HEK293 (cell line): ENCODE measurements at regions not wholly inside any gene's neighbourhood (a gene's known extent, or its start where the extent isn't known, plus 50 kb on each side); places are given as distances from the start of the nearest gene placed in this dataset.

Source experiments
- ZBTB8A ChIP-seq: fragments of 450-650 bp; formaldehyde crosslinking; IDR thresholded peaks from 2 replicates; pipeline ENCODE4 v1.5.1; 2016; ENCODE audit warnings: missing biosample characterization, missing genetic modification characterization
- ZNF24 ChIP-seq: fragments of 450-650 bp; formaldehyde crosslinking; IDR thresholded peaks from 2 replicates; pipeline ENCODE4 v1.5.1; 2016; ENCODE audit warnings: missing biosample characterization, missing genetic modification characterization
- ZNF510 ChIP-seq: fragments of 450-650 bp; formaldehyde crosslinking; IDR thresholded peaks from 2 replicates; pipeline ENCODE4 v1.5.1; 2018; ENCODE audit warnings: mild to moderate bottlenecking, missing genetic modification characterization, missing biosample characterization; ENCODE audit not compliant: insufficient replicate concordance
- TF ChIP-seq, protein P1 (sequence below): fragments of 450-650 bp; formaldehyde crosslinking; IDR thresholded peaks from 2 replicates; pipeline ENCODE4 v1.5.1; 2016; ENCODE audit warnings: missing biosample characterization, missing genetic modification characterization
- TF ChIP-seq, protein P2 (sequence below): fragments of 450-650 bp; formaldehyde crosslinking; IDR thresholded peaks from 2 replicates; pipeline ENCODE4 v1.5.1; 2016; ENCODE audit warnings: missing biosample characterization, missing genetic modification characterization
- TF ChIP-seq, protein P3 (sequence below): fragments of 450-650 bp; formaldehyde crosslinking; IDR thresholded peaks from 2 replicates; pipeline ENCODE4 v1.5.1; 2016; ENCODE audit warnings: missing biosample characterization, missing genetic modification characterization
- TF ChIP-seq, protein P4 (sequence below): IDR thresholded peaks from 2 replicates; pipeline ENCODE4 v1.6.1; 2011; ENCODE audit warnings: mild to moderate bottlenecking, low read depth, low read length, borderline replicate concordance
- TF ChIP-seq, protein P5 (sequence below): sonication (generic); formaldehyde crosslinking; IDR thresholded peaks from 2 replicates; pipeline ENCODE4 v1.8.1; 2022; ENCODE audit warnings: mild to moderate bottlenecking, moderate library complexity, missing genetic modification reagents

DNA sequence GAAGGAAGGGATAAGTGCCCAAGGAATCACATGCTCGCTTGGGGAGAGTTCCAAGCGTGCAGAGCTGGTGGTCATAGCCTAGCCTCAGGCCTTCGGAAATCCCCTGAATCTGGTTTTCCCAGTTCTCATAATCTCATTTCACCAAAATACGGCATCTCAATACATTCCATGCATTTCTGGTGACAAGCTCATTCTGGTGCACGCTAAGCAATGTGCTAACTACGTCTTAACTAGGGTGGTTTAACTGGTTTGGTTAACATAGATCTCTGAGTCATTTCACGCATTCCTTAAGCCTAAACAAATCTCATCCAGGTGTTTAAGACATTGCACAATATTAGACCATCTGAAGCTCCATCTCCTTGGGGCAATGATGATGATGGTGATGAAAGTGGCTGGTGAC lies 72.9 kb upstream of the STEAP1B start:
- TF ChIP-seq, protein P1, sequence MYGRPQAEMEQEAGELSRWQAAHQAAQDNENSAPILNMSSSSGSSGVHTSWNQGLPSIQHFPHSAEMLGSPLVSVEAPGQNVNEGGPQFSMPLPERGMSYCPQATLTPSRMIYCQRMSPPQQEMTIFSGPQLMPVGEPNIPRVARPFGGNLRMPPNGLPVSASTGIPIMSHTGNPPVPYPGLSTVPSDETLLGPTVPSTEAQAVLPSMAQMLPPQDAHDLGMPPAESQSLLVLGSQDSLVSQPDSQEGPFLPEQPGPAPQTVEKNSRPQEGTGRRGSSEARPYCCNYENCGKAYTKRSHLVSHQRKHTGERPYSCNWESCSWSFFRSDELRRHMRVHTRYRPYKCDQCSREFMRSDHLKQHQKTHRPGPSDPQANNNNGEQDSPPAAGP (tag by site-specific recombination): no peak
- TF ChIP-seq ZBTB8A (tag by site-specific recombination) (no peak), ZNF510 (tag by site-specific recombination) (no peak), ZNF24 (tag by site-specific recombination) (no peak)
- TF ChIP-seq, protein P2, sequence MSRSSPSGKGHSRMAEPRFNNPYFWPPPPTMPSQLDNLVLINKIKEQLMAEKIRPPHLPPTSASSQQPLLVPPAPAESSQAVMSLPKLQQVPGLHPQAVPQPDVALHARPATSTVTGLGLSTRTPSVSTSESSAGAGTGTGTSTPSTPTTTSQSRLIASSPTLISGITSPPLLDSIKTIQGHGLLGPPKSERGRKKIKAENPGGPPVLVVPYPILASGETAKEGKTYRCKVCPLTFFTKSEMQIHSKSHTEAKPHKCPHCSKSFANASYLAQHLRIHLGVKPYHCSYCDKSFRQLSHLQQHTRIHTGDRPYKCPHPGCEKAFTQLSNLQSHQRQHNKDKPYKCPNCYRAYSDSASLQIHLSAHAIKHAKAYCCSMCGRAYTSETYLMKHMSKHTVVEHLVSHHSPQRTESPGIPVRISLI (tag by site-specific recombination): no peak
- TF ChIP-seq, protein P3, sequence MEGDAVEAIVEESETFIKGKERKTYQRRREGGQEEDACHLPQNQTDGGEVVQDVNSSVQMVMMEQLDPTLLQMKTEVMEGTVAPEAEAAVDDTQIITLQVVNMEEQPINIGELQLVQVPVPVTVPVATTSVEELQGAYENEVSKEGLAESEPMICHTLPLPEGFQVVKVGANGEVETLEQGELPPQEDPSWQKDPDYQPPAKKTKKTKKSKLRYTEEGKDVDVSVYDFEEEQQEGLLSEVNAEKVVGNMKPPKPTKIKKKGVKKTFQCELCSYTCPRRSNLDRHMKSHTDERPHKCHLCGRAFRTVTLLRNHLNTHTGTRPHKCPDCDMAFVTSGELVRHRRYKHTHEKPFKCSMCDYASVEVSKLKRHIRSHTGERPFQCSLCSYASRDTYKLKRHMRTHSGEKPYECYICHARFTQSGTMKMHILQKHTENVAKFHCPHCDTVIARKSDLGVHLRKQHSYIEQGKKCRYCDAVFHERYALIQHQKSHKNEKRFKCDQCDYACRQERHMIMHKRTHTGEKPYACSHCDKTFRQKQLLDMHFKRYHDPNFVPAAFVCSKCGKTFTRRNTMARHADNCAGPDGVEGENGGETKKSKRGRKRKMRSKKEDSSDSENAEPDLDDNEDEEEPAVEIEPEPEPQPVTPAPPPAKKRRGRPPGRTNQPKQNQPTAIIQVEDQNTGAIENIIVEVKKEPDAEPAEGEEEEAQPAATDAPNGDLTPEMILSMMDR (tag by site-specific recombination): no peak
- TF ChIP-seq, protein P4, sequence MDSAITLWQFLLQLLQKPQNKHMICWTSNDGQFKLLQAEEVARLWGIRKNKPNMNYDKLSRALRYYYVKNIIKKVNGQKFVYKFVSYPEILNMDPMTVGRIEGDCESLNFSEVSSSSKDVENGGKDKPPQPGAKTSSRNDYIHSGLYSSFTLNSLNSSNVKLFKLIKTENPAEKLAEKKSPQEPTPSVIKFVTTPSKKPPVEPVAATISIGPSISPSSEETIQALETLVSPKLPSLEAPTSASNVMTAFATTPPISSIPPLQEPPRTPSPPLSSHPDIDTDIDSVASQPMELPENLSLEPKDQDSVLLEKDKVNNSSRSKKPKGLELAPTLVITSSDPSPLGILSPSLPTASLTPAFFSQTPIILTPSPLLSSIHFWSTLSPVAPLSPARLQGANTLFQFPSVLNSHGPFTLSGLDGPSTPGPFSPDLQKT: no peak
- TF ChIP-seq, protein P5, sequence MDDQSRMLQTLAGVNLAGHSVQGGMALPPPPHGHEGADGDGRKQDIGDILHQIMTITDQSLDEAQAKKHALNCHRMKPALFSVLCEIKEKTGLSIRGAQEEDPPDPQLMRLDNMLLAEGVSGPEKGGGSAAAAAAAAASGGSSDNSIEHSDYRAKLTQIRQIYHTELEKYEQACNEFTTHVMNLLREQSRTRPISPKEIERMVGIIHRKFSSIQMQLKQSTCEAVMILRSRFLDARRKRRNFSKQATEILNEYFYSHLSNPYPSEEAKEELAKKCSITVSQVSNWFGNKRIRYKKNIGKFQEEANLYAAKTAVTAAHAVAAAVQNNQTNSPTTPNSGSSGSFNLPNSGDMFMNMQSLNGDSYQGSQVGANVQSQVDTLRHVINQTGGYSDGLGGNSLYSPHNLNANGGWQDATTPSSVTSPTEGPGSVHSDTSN (CRISPR knock-in tag): no peak
